ENCODE measurements at regions not wholly inside any gene's neighbourhood (a gene's known extent, or its start where the extent isn't known, plus 50 kb on each side); places are given as distances from the start of the nearest gene placed in this dataset.

DNA sequence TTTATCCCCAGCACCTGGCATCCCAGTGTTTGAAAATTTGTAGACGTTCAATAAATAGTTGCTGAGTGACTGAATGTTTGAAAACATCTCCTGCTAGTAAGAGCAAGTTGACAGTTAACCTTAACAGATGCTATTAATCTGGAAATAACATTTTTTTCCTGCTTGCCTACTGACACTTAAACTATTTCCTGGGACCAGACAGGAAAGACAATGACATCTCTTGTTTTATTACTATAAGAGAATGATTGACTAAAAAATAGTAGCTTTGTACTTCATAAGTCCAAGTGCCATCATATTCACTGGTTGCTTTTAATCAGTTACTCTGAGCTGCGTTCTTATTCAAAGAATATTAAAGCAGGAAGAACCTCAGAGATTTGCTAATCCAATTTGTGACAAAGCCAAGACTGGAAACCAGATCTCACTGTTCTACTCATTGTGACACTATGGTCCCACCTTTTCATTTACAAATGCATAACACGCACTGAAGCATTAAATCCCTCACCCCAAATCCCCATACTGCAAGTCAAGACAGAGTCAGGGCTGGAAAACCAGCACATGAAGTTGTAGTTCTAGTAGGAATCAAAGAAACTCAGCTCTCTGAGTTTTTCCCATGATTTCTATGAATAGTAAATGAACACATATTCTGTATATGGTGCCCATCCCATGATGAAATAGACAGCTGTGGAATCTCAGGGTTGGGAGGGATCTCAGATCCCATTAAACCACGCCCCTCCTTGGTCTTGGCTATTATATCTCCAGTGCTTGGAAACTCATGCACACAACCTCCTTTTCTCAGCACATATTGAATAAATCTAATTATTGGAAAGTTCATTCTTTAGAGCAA lies 212.7 kb upstream of the P2RY1 start:
- no peaks in the 10 kb centered on the region for H3K36me3 ChIP-seq (ENCODE audit: low read depth)
- H3K4me3 ChIP-seq (ENCODE audit: severe bottlenecking) = no peak overlapping the region
- no peak overlapping the region for H3K27ac ChIP-seq (ENCODE audit: poor library complexity, severe bottlenecking)
- DNase-seq (ENCODE audit: low spot score) (no peak), ATAC-seq (ENCODE audit: low read depth) (no peak)
- no peaks in the 10 kb centered on the region for H3K4me1 ChIP-seq (ENCODE audit: insufficient read depth, poor library complexity, severe bottlenecking)
- H3K9me3 ChIP-seq (ENCODE audit: severe bottlenecking) = no peaks in the 10 kb centered on the region
- TF ChIP-seq, protein P1, sequence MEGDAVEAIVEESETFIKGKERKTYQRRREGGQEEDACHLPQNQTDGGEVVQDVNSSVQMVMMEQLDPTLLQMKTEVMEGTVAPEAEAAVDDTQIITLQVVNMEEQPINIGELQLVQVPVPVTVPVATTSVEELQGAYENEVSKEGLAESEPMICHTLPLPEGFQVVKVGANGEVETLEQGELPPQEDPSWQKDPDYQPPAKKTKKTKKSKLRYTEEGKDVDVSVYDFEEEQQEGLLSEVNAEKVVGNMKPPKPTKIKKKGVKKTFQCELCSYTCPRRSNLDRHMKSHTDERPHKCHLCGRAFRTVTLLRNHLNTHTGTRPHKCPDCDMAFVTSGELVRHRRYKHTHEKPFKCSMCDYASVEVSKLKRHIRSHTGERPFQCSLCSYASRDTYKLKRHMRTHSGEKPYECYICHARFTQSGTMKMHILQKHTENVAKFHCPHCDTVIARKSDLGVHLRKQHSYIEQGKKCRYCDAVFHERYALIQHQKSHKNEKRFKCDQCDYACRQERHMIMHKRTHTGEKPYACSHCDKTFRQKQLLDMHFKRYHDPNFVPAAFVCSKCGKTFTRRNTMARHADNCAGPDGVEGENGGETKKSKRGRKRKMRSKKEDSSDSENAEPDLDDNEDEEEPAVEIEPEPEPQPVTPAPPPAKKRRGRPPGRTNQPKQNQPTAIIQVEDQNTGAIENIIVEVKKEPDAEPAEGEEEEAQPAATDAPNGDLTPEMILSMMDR (IDR thresholded peaks at IDR 0.05; ENCODE audit: poor library complexity, severe bottlenecking) = no peak
- H3K27me3 ChIP-seq (ENCODE audit: insufficient read depth, poor library complexity, severe bottlenecking) = no peaks in the 10 kb centered on the region

DNA sequence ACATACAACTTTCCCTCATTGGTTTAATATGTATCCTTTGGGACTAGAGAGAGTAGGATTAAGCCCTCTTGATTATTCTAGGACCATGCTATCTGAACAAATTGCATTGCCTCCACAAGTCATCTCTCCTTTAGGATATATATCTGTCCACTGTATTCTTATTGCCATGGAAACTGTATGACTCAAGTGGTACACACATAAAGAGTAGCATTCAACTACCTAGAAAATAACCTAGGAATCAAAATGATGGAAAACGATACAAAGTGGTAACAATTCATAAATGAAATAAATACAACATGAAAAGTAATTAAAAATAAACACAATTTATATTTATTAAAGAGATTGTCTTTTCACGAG lies 212.1 kb upstream of the P2RY1 start:
- H3K4me3 ChIP-seq (ENCODE audit: severe bottlenecking) = no peak overlapping the region
- no peaks in the 10 kb centered on the region for H3K36me3 ChIP-seq (ENCODE audit: low read depth)
- no peak for DNase-seq (ENCODE audit: low spot score)
- TF ChIP-seq, protein P1 (IDR thresholded peaks at IDR 0.05; ENCODE audit: poor library complexity, severe bottlenecking) = no peak
- H3K9me3 ChIP-seq (ENCODE audit: severe bottlenecking) = no peaks in the 10 kb centered on the region
- H3K4me1 ChIP-seq (ENCODE audit: insufficient read depth, poor library complexity, severe bottlenecking) = no peaks in the 10 kb centered on the region
- ATAC-seq (ENCODE audit: low read depth) = no peak
- no peaks in the 10 kb centered on the region for H3K27me3 ChIP-seq (ENCODE audit: insufficient read depth, poor library complexity, severe bottlenecking)
- no peak overlapping the region for H3K27ac ChIP-seq (ENCODE audit: poor library complexity, severe bottlenecking)

DNA sequence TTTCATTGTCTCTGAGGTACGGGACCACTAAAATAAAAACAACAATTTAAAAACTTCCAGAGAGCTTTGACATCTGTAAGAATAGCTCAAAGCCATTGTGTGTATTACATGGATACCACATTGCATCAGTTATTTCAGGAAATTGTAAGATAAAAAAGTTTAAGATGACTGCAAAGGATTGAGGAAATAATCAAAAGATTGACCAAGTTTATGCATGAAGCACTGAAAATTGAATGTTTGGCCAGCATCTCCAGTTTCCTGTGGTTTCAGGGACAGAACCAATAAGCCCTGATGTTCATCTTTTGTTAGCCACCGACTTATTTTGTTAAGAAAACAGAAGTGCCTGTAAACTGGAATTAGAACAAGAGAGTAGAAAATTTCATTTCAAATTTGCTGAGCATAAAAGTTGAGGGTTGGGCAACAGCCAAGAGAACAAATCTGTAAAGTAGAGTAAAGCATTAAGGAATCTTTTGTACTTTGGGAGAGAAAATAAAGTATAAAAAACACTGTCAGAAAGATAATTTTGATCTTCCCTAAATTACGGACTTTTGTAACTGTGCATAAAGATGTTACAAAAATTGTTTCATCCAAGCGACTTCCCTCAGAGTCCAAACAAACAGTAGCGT lies 211.5 kb upstream of the P2RY1 start:
- Histone ChIP-seq H3K4me3 (ENCODE audit: severe bottlenecking) (no peak overlapping the region), H3K27me3 (ENCODE audit: insufficient read depth, poor library complexity, severe bottlenecking) (no peaks in the 10 kb centered on the region), H3K9me3 (ENCODE audit: severe bottlenecking) (no peaks in the 10 kb centered on the region), H3K4me1 (ENCODE audit: insufficient read depth, poor library complexity, severe bottlenecking) (no peaks in the 10 kb centered on the region), H3K27ac (ENCODE audit: poor library complexity, severe bottlenecking) (no peak overlapping the region), H3K36me3 (ENCODE audit: low read depth) (no peaks in the 10 kb centered on the region)
- ATAC-seq (ENCODE audit: low read depth) = no peak
- TF ChIP-seq, protein P1 (IDR thresholded peaks at IDR 0.05; ENCODE audit: poor library complexity, severe bottlenecking) = no peak
- no peak for DNase-seq (ENCODE audit: low spot score)

DNA sequence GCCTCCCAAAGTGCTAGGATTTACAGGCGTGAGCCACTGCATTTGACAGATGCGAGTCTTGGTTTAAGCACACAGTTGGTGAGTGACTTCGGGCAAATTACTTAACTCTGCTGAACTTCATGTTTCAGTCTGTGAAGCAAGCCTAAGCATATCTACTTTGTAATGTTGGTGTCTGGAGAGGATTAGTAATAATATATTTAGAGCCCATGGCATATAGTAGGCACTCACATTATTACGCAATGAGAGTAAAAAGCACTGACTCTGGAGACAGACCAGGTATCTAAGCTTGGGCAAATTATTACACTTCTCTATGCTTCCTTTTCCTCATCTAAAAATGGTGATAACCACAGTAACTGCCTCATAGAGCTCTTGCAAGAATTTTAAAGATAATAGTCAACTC lies 208.7 kb upstream of the P2RY1 start:
- Histone ChIP-seq H3K27me3 (ENCODE audit: insufficient read depth, poor library complexity, severe bottlenecking) (no peaks in the 10 kb centered on the region), H3K4me1 (ENCODE audit: insufficient read depth, poor library complexity, severe bottlenecking) (no peaks in the 10 kb centered on the region), H3K4me3 (ENCODE audit: severe bottlenecking) (no peak overlapping the region), H3K27ac (ENCODE audit: poor library complexity, severe bottlenecking) (no peak overlapping the region), H3K36me3 (ENCODE audit: low read depth) (no peaks in the 10 kb centered on the region), H3K9me3 (ENCODE audit: severe bottlenecking) (no peaks in the 10 kb centered on the region)
- no peak for DNase-seq (ENCODE audit: low spot score)
- TF ChIP-seq, protein P1 (IDR thresholded peaks at IDR 0.05; ENCODE audit: poor library complexity, severe bottlenecking) = no peak
- ATAC-seq (ENCODE audit: low read depth) = no peak

DNA sequence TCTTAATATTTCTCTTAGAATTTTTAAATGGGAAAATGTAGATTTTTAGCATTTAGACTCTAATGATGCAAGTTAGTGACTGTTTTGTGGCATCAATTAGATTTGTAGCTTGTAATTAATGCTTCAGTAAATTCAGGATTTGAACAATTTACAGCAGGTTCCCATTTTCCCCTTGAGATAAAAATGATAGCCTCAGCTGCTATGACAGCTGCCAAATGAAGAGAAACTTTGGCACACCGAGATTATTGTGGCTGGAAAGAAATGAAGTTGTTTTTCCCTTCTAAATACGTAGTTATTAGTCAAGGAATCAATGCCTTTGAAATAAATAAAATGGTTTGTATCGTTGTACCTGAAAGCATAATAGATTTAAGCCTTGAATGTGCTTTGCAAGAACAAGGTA lies 206.4 kb upstream of the P2RY1 start:
- no peak overlapping the region for H3K27ac ChIP-seq (ENCODE audit: poor library complexity, severe bottlenecking)
- H3K4me3 ChIP-seq (ENCODE audit: severe bottlenecking) = no peak overlapping the region
- H3K9me3 ChIP-seq (ENCODE audit: severe bottlenecking) = no peaks in the 10 kb centered on the region
- ATAC-seq (ENCODE audit: low read depth) = no peak
- no peaks in the 10 kb centered on the region for H3K36me3 ChIP-seq (ENCODE audit: low read depth)
- no peaks in the 10 kb centered on the region for H3K4me1 ChIP-seq (ENCODE audit: insufficient read depth, poor library complexity, severe bottlenecking)
- TF ChIP-seq, protein P1 (IDR thresholded peaks at IDR 0.05; ENCODE audit: poor library complexity, severe bottlenecking) = no peak
- no peaks in the 10 kb centered on the region for H3K27me3 ChIP-seq (ENCODE audit: insufficient read depth, poor library complexity, severe bottlenecking)
- no peak for DNase-seq (ENCODE audit: low spot score)
